CD4-positive, alpha-beta memory T cell (primary cell): ENCODE measurements at regions not wholly inside any gene's neighbourhood (a gene's known extent, or its start where the extent isn't known, plus 50 kb on each side); places are given as distances from the start of the nearest gene placed in this dataset.

Source experiments
- CTCF ChIA-PET: fragments of 350-600 bp; sonication (Branson Sonifier 250); formaldehyde crosslinking; loops from one replicate; lab custom pipeline; 2021; ENCODE audit warnings: inconsistent platforms; ENCODE audit not compliant: partially characterized antibody; lab: Charles Lee
- POLR2A ChIA-PET: fragments of 350-600 bp; sonication (Branson Sonifier 250); formaldehyde crosslinking; loops from one replicate; lab custom pipeline; 2021; ENCODE audit not compliant: partially characterized antibody; lab: Charles Lee
- DNase-seq, 5 donors: peaks; one replicate each; pipeline versions ENCODE4 v3.0.0 to v3.0.0-alpha.2; 2020 to 2022; ENCODE audit warnings: mixed read lengths in 1 of 5
- H3K27ac ChIP-seq: one replicate; pipeline ENCODE4 v1.7.0; 2013; ENCODE audit warnings: low read depth, low read length
- H3K27me3 ChIP-seq: 2 replicates; pipeline ENCODE4 v1.7.0; 2013; ENCODE audit warnings: mild to moderate bottlenecking, low read length, moderate library complexity; ENCODE audit not compliant: insufficient read depth
- H3K36me3 ChIP-seq: 2 replicates; pipeline ENCODE4 v1.7.0; 2013; ENCODE audit warnings: mild to moderate bottlenecking, low read length, moderate library complexity; ENCODE audit not compliant: insufficient read depth
- H3K4me1 ChIP-seq: 2 replicates; pipeline ENCODE4 v1.7.0; 2013; ENCODE audit warnings: mild to moderate bottlenecking, low read length, moderate library complexity; ENCODE audit not compliant: insufficient read depth
- H3K4me3 ChIP-seq, 2 donors: one replicate each; pipeline ENCODE4 v1.7.0; 2013; ENCODE audit warnings: low read length in 2 of 2, mild to moderate bottlenecking in 1 of 2
- H3K9me3 ChIP-seq, 2 donors: one replicate each; pipeline ENCODE4 v1.7.0; 2013; ENCODE audit warnings: low read length in 2 of 2, control low read depth in 1 of 2; ENCODE audit not compliant: control insufficient read depth in 1 of 2
- H3K27ac Mint-ChIP-seq, 7 donors: one replicate each; pipeline ENCODE4 v1.8.0; 2020 to 2021; ENCODE audit warnings: mixed read lengths in 7 of 7, mild to moderate bottlenecking in 6 of 7, inconsistent platforms in 3 of 7, moderate library complexity in 3 of 7
- H3K27me3 Mint-ChIP-seq, 2 donors: one replicate each; pipeline ENCODE4 v1.8.0; 2020 to 2021; ENCODE audit warnings: mixed read lengths in 2 of 2
- H3K36me3 Mint-ChIP-seq, 2 donors: one replicate each; pipeline ENCODE4 v1.8.0; 2020 to 2021; ENCODE audit warnings: mixed read lengths in 2 of 2, inconsistent platforms in 1 of 2, mild to moderate bottlenecking in 1 of 2
- H3K4me1 Mint-ChIP-seq, 4 donors: one replicate each; pipeline ENCODE4 v1.8.0; 2020 to 2021; ENCODE audit warnings: mixed read lengths in 4 of 4, mild to moderate bottlenecking in 1 of 4
- H3K4me3 Mint-ChIP-seq, 8 donors: one replicate each; pipeline ENCODE4 v1.8.0; 2020 to 2021; ENCODE audit warnings: mixed read lengths in 8 of 8, mild to moderate bottlenecking in 7 of 8, moderate library complexity in 6 of 8, inconsistent platforms in 3 of 8
- H3K9me3 Mint-ChIP-seq, 8 donors: one replicate each; pipeline ENCODE4 v1.8.0; 2020 to 2021; ENCODE audit warnings: mixed read lengths in 8 of 8, mild to moderate bottlenecking in 5 of 8, inconsistent platforms in 3 of 8, moderate library complexity in 1 of 8
- intact Hi-C: fragments of 100-400 bp; cut with micrococcal nuclease; formaldehyde crosslinking; loops from one replicate; pipeline ENCODE4 v1.15.1; 2023

- H3K27me3 ChIP-seq = no peaks in the 10 kb centered on the region
- peaks cover 0 to 2% (median 0%) of the 10 kb centered on the region in 4 donors for H3K4me1 Mint-ChIP-seq
- peaks cover 7 to 12% of the 10 kb centered on the region in 2 donors for H3K27me3 Mint-ChIP-seq
- ChIA-PET POLR2A (no interaction called here), CTCF (no interaction called here)
- H3K9me3 Mint-ChIP-seq = peaks cover 0 to 8% (median 2%) of the 10 kb centered on the region in 8 donors
- no peak overlapping the region for H3K27ac Mint-ChIP-seq
- intact Hi-C loops = no loop called here
- no peaks in the 10 kb centered on the region for H3K4me1 ChIP-seq
- H3K27ac ChIP-seq = no peak overlapping the region
- no peak overlapping the region for H3K4me3 ChIP-seq
- no peaks in the 10 kb centered on the region for H3K9me3 ChIP-seq
- no peaks in the 10 kb centered on the region for H3K36me3 ChIP-seq
- DNase-seq = no peak
- no peak overlapping the region for H3K4me3 Mint-ChIP-seq
- no peaks in the 10 kb centered on the region for H3K36me3 Mint-ChIP-seq
Measured at GRCh38 chr10:113368666-113369364, 184.0 kb upstream of the HABP2 start.

- CTCF ChIA-PET = no interaction called here
- H3K9me3 Mint-ChIP-seq = peaks cover 0 to 8% (median 2%) of the 10 kb centered on the region in 8 donors
Measured at GRCh38 chr10:113369365-113369694, 183.5 kb upstream of the HABP2 start.

GRCh38 chr10:113376428-113376827, 176.4 kb upstream of the HABP2 start:
- Histone ChIP-seq H3K27me3 (no peaks in the 10 kb centered on the region), H3K4me1 (peaks cover 3% of the 10 kb centered on the region), H3K4me3 (no peak overlapping the region), H3K36me3 (no peaks in the 10 kb centered on the region), H3K9me3 (no peaks in the 10 kb centered on the region), H3K27ac (no peak overlapping the region)
- H3K27me3 Mint-ChIP-seq = peaks cover 3 to 10% of the 10 kb centered on the region in 2 donors
- POLR2A ChIA-PET = no interaction called here
- intact Hi-C loops = no loop called here
- no peak for DNase-seq
- no peak overlapping the region for H3K27ac Mint-ChIP-seq
- H3K9me3 Mint-ChIP-seq = no peaks in the 10 kb centered on the region
- H3K36me3 Mint-ChIP-seq = no peaks in the 10 kb centered on the region
- CTCF ChIA-PET = interaction anchor here (4.3 kb wide), 1 partner anchor 10 kb away, joined by 20 read pairs; no protein-coding TSS in a partner anchor
- H3K4me3 Mint-ChIP-seq = no peak overlapping the region
- H3K4me1 Mint-ChIP-seq = peaks cover 0 to 6% (median under 1%) of the 10 kb centered on the region in 4 donors

More at GRCh38 chr10:113369365-113369694, 183.5 kb upstream of the HABP2 start:
- DNase-seq = no peak
- peaks cover 7 to 12% of the 10 kb centered on the region in 2 donors for H3K27me3 Mint-ChIP-seq
- no peaks in the 10 kb centered on the region for H3K27me3 ChIP-seq
- H3K4me1 ChIP-seq = no peaks in the 10 kb centered on the region
- H3K4me3 ChIP-seq = no peak overlapping the region
- no peaks in the 10 kb centered on the region for H3K36me3 Mint-ChIP-seq
- intact Hi-C loops = no loop called here
- POLR2A ChIA-PET = no interaction called here
- no peak overlapping the region for H3K4me3 Mint-ChIP-seq
- H3K27ac ChIP-seq = no peak overlapping the region
- H3K4me1 Mint-ChIP-seq = peaks cover 0 to 2% (median 0%) of the 10 kb centered on the region in 4 donors
- H3K9me3 ChIP-seq = no peaks in the 10 kb centered on the region
- H3K27ac Mint-ChIP-seq = no peak overlapping the region
- H3K36me3 ChIP-seq = no peaks in the 10 kb centered on the region

GRCh38 chr10:113379091-113379490, 173.8 kb upstream of the HABP2 start:
- Histone ChIP-seq H3K9me3 (no peaks in the 10 kb centered on the region), H3K4me1 (peaks cover 11% of the 10 kb centered on the region), H3K4me3 (no peak overlapping the region), H3K27me3 (no peaks in the 10 kb centered on the region), H3K27ac (no peak overlapping the region), H3K36me3 (no peaks in the 10 kb centered on the region)
- H3K27me3 Mint-ChIP-seq = peaks cover 0 to 4% of the 10 kb centered on the region in 2 donors
- ChIA-PET CTCF (no interaction called here), POLR2A (no interaction called here)
- H3K4me1 Mint-ChIP-seq = peaks cover 10 to 20% (median 14%) of the 10 kb centered on the region in 4 donors
- intact Hi-C loops = no loop called here
- no peak for DNase-seq
- H3K9me3 Mint-ChIP-seq = no peaks in the 10 kb centered on the region
- peak overlapping the region in 1 of 7 donors; percentile 15 for H3K27ac Mint-ChIP-seq
- H3K4me3 Mint-ChIP-seq = no peak overlapping the region
- no peaks in the 10 kb centered on the region for H3K36me3 Mint-ChIP-seq

GRCh38 chr10:113381416-113381815, 171.4 kb upstream of the HABP2 start:
- H3K27ac Mint-ChIP-seq = peak overlapping the region; percentile 89 to 97 (median 94)
- peaks cover 16 to 29% (median 22%) of the 10 kb centered on the region in 4 donors for H3K4me1 Mint-ChIP-seq
- DNase-seq = no peak
- H3K27me3 ChIP-seq = no peaks in the 10 kb centered on the region
- peak overlapping the region; percentile 85 to 91 (median 88) for H3K4me3 Mint-ChIP-seq
- no peak overlapping the region for H3K27ac ChIP-seq
- no peaks in the 10 kb centered on the region for H3K36me3 Mint-ChIP-seq
- CTCF ChIA-PET = no interaction called here
- H3K4me3 ChIP-seq = peak overlapping the region in 1 of 2 donors; percentile 21
- intact Hi-C loops = loop anchor here (5.0 to 10.0 kb wide), 2 partner anchors 429 to 817 kb away; partner anchors contain the start of gene TCF7L2
- no peaks in the 10 kb centered on the region for H3K9me3 Mint-ChIP-seq
- H3K4me1 ChIP-seq = peaks cover 11% of the 10 kb centered on the region
- H3K9me3 ChIP-seq = no peaks in the 10 kb centered on the region
- no peaks in the 10 kb centered on the region for H3K36me3 ChIP-seq
- peaks cover 1 to 6% of the 10 kb centered on the region in 2 donors for H3K27me3 Mint-ChIP-seq
- POLR2A ChIA-PET = no interaction called here

GRCh38 chr10:113381981-113382509, 170.8 kb upstream of the HABP2 start:
- H3K27ac ChIP-seq = peak overlapping the region; percentile 50
- H3K27ac Mint-ChIP-seq = peak overlapping the region; percentile 89 to 97 (median 94)
- H3K4me1 Mint-ChIP-seq = peaks cover 16 to 29% (median 22%) of the 10 kb centered on the region in 4 donors
- H3K4me1 ChIP-seq = peaks cover 11% of the 10 kb centered on the region
- POLR2A ChIA-PET = no interaction called here
- peak overlapping the region; percentile 85 to 91 (median 88) for H3K4me3 Mint-ChIP-seq
- peaks cover 1 to 6% of the 10 kb centered on the region in 2 donors for H3K27me3 Mint-ChIP-seq
- H3K36me3 ChIP-seq = no peaks in the 10 kb centered on the region
- peak in 4 of 5 donors; percentile 31 to 46 (median 40) for DNase-seq
- H3K4me3 ChIP-seq = peak overlapping the region; percentile 21 to 32
- H3K9me3 ChIP-seq = no peaks in the 10 kb centered on the region
- H3K27me3 ChIP-seq = no peaks in the 10 kb centered on the region
- intact Hi-C loops = loop anchor here (5.0 to 10.0 kb wide), 2 partner anchors 430 to 817 kb away; partner anchors contain the start of gene TCF7L2
- peaks cover 0 to 1% (median 0%) of the 10 kb centered on the region in 8 donors for H3K9me3 Mint-ChIP-seq
- CTCF ChIA-PET = interaction anchor here (4.9 kb wide), 1 partner anchor 661 kb away, joined by 50 read pairs; no protein-coding TSS in a partner anchor
- no peaks in the 10 kb centered on the region for H3K36me3 Mint-ChIP-seq

- ChIA-PET POLR2A (no interaction called here), CTCF (interaction anchor here (0.6 to 4.9 kb wide), 4 partner anchors 8 to 662 kb away, joined by 3 to 50 read pairs (median 4); no protein-coding TSS in a partner anchor)
- H3K27ac ChIP-seq = peak overlapping the region; percentile 50
- H3K27me3 ChIP-seq = no peaks in the 10 kb centered on the region
- Mint-ChIP-seq H3K4me1 (peaks cover 16 to 29% (median 22%) of the 10 kb centered on the region in 4 donors), H3K36me3 (no peaks in the 10 kb centered on the region), H3K9me3 (peaks cover 0 to 1% (median 0%) of the 10 kb centered on the region in 8 donors), H3K27ac (peak overlapping the region; percentile 89 to 97 (median 94)), H3K4me3 (peak overlapping the region; percentile 69 to 91 (median 88)), H3K27me3 (peaks cover 1 to 3% of the 10 kb centered on the region in 2 donors)
- no peak for DNase-seq
- intact Hi-C loops = loop anchor here (5.0 to 10.0 kb wide), 2 partner anchors 430 to 818 kb away; partner anchors contain the start of gene TCF7L2
- H3K9me3 ChIP-seq = no peaks in the 10 kb centered on the region
- H3K4me1 ChIP-seq = peaks cover 11% of the 10 kb centered on the region
- H3K36me3 ChIP-seq = no peaks in the 10 kb centered on the region
- H3K4me3 ChIP-seq = peak overlapping the region in 1 of 2 donors; percentile 21
Measured at GRCh38 chr10:113382691-113383090, 170.2 kb upstream of the HABP2 start.
